ENCODE measurements at regions not wholly inside any gene's neighbourhood (a gene's known extent, or its start where the extent isn't known, plus 50 kb on each side); places are given as distances from the start of the nearest gene placed in this dataset.

DNA sequence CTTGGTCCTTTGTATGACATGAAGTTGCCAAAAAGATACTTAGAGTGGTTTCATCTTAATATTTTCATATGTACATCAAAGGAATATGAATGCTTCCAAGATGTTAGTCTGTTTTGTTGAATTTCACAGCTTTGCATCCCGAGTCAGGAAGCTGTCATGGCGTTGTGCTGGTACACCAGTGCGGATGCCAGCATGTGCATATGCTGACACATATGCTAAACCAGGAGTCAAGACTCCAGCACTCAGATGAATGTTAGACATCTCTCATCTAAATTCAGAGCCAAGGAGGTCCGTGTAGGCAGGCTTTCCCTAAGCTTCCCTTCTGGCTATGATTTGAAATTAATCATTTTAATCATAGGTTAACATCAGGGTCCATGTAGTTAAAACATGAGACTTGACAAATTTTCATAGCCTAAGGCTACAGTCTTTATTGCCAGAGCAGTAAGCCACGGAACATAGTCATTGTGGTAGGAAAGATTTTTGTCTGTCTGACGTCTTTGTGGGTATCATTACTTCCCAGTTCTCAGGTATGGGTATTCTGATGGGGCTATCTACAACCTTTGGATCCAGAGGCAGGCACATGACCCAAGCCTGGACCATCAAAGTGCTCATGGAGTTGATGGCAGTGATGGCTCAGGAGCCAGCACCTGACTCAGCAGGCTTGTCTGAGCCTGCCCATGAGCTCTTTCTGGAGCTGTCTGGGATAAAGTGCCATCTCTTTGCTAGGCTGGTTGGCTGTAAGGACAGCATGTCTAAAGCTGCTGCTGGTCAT is 246.1 kb downstream of the KCNRG start:
- H3K9me3 Mint-ChIP-seq, result no peaks in the 10 kb centered on the region
- peaks cover 15% of the 10 kb centered on the region for H3K27me3 Mint-ChIP-seq
- H3K4me3 Mint-ChIP-seq, result no peak overlapping the region
- intact Hi-C loops (cut with micrococcal nuclease), result no loop called here
- ChIA-PET POLR2A (interaction anchor here (1.0 kb wide), 1 partner anchor 27 kb away, joined by 3 read pairs; no protein-coding TSS in a partner anchor), CTCF (interaction anchor here (0.7 kb wide), 1 partner anchor 176 kb away, joined by 3 read pairs; no protein-coding TSS in a partner anchor)
- H3K36me3 Mint-ChIP-seq, result no peaks in the 10 kb centered on the region
- H3K4me1 Mint-ChIP-seq (ENCODE audit: low read depth), result peaks cover 27% of the 10 kb centered on the region
- no peak for DNase-seq
- H3K27ac Mint-ChIP-seq, result no peak overlapping the region

DNA sequence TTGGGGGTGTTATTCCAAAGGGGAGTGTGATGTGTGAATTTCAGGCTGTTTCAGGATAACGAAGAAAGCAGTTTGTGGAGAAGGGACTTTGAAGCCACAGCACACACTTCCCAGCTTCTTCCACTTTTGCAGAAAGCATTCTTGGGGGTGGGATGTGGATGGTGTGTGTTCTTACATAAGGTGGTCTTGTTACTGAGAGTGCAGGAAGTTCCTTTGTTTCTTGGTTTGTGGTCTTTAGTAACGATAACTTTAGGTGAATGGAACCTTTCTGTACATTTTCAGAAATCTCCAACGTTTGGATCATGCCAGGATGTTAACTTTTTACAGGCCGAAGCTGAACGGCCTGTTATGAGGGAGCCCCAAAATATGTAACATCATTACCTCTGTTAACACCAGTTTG is 251.8 kb downstream of the KCNRG start:
- Mint-ChIP-seq H3K4me1 (ENCODE audit: low read depth) (no peaks in the 10 kb centered on the region), H3K27ac (no peak overlapping the region), H3K27me3 (peaks cover 6% of the 10 kb centered on the region), H3K9me3 (no peaks in the 10 kb centered on the region), H3K36me3 (no peaks in the 10 kb centered on the region), H3K4me3 (no peak overlapping the region)
- ChIA-PET POLR2A (no interaction called here), CTCF (no interaction called here)
- DNase-seq, result no peak
- intact Hi-C loops (cut with micrococcal nuclease), result no loop called here

DNA sequence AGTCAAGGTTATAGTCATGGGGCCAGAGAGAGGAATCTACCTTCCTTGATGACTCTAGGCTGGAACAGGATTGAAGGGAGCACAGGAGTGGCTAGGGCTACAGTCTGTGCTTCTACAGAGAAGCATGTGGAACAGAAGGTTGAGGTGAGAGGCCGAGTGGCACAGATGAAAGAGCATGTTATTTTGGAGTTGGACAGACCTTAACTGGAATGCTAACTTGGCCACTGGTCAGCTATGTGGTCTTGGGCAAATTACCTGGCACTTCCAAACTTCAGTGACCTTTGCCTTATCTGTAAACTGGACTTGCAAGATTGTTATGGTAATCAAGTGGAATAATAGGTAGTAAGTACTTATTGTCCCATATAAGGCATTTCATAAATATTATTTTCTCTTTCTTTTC is 252.7 kb downstream of the KCNRG start:
- ChIA-PET CTCF (no interaction called here), POLR2A (no interaction called here)
- peaks cover 10% of the 10 kb centered on the region for H3K27me3 Mint-ChIP-seq
- no peak overlapping the region for H3K27ac Mint-ChIP-seq
- no peak overlapping the region for H3K4me3 Mint-ChIP-seq
- H3K36me3 Mint-ChIP-seq, result no peaks in the 10 kb centered on the region
- no peaks in the 10 kb centered on the region for H3K9me3 Mint-ChIP-seq
- intact Hi-C loops (cut with micrococcal nuclease), result no loop called here
- no peaks in the 10 kb centered on the region for H3K4me1 Mint-ChIP-seq (ENCODE audit: low read depth)
- no peak for DNase-seq

DNA sequence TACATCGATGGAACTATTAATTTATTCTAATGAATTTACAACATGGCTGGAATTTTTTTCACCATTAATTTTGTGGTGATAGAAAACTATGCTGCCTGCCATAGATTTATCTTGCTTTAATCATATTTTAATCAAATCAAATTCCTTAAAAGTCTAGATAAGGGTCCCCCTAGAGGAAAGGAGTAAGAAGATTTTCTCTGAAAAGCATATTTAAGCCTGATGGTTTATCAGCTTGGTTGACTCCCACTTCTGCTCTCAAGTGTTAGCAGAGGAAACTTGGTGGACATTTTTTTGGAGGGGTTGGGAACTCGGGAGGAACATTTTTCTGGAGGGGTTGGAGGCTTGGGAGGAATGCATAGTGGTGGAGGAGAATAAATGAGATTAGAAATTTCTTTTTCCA is 253.3 kb downstream of the KCNRG start:
- DNase-seq, result no peak
- intact Hi-C loops (cut with micrococcal nuclease), result no loop called here
- Mint-ChIP-seq H3K27me3 (peaks cover 10% of the 10 kb centered on the region), H3K4me1 (ENCODE audit: low read depth) (no peaks in the 10 kb centered on the region), H3K4me3 (no peak overlapping the region), H3K9me3 (no peaks in the 10 kb centered on the region), H3K27ac (no peak overlapping the region), H3K36me3 (no peaks in the 10 kb centered on the region)
- CTCF ChIA-PET, result no interaction called here
- POLR2A ChIA-PET, result no interaction called here

DNA sequence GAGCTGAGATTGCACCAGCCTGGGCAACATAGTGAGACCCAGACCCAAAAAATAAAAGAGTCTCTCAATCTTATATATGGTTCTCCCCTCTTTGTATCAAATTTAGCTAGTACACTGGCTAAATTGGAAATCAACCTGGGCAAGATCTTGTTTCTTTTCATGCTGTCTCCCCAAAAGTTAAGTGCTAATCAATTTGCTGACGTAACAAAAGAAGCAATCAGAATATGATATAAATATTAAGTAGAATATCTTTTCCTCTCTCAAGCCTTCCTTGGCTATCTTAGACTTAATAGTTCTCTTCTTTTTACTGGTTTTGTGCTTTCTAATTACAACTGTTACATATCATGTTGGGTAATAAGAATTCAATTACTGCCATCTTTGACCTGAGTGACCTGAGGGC is 258.9 kb downstream of the KCNRG start:
- CTCF ChIA-PET, result interaction anchor here (0.9 to 1.3 kb wide), 2 partner anchors 16 to 330 kb away, joined by 3 read pairs; no protein-coding TSS in a partner anchor
- intact Hi-C loops (cut with micrococcal nuclease), result no loop called here

DNA sequence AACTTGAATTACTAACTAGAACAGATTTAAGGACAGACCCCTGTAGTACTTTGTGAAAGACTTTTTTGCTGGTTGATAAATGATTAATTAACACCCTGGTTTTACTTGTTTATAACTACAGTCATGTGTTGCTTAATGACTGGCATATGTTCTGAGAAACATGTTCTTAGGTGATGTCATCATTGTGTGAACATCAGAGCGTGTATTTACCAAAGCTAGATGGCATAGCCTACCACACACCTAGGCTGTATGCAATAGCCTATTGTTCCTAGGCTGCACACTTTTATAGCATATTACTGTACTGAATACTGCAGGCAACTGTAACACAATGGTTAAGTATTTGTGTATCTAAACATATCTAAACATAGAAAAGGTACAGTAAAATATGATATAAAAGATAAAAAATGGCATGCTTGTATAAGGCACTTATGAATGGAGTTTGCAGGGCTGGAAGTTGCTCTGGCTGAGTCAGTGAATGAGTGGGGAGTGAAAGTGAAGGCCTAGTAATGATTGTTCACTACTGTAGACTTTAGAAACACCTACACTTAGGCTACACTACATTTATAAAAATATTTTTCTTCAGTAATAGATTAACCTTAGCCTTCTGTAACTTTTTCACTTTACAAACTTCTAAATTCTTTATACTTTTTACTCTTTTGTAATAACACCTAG is 260.3 kb downstream of the KCNRG start:
- no peaks in the 10 kb centered on the region for H3K4me1 Mint-ChIP-seq (ENCODE audit: low read depth)
- ChIA-PET CTCF (interaction anchor here (1.2 kb wide), 1 partner anchor 299 kb away, joined by 4 read pairs; no protein-coding TSS in a partner anchor), POLR2A (no interaction called here)
- peak; percentile 18 for DNase-seq
- peaks cover 11% of the 10 kb centered on the region for H3K27me3 Mint-ChIP-seq
- intact Hi-C loops (cut with micrococcal nuclease), result no loop called here
- H3K9me3 Mint-ChIP-seq, result peaks cover 9% of the 10 kb centered on the region
- no peak overlapping the region for H3K4me3 Mint-ChIP-seq
- no peaks in the 10 kb centered on the region for H3K36me3 Mint-ChIP-seq
- no peak overlapping the region for H3K27ac Mint-ChIP-seq

More for the DNA sequence above, 258.9 kb downstream of the KCNRG start:
- no peak overlapping the region for H3K4me3 Mint-ChIP-seq
- H3K9me3 Mint-ChIP-seq, result peaks cover 9% of the 10 kb centered on the region
- no peaks in the 10 kb centered on the region for H3K4me1 Mint-ChIP-seq (ENCODE audit: low read depth)
- DNase-seq, result no peak
- POLR2A ChIA-PET, result no interaction called here
- H3K27ac Mint-ChIP-seq, result no peak overlapping the region
- H3K36me3 Mint-ChIP-seq, result no peaks in the 10 kb centered on the region
- peaks cover 13% of the 10 kb centered on the region for H3K27me3 Mint-ChIP-seq

DNA sequence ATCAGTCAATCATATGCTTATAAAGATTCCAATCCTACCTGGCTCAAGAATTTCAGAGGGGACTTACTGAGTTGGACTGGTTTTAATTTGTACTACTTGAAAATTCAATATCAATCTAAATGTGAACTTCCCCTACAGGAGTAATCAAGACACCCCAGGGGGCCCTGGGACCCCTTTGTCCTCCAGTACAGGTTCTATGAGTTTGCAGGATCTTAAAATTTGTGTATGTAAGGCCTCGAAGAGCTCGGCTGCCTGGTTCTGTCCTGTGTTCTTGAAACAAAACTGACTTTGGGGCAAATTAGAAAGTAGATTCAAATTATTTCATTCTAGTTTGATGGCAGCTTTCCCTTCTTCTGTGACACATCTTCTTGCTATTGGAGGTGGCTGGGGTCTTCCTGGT is 261.3 kb downstream of the KCNRG start:
- POLR2A ChIA-PET, result no interaction called here
- intact Hi-C loops (cut with micrococcal nuclease), result no loop called here
- no peaks in the 10 kb centered on the region for H3K36me3 Mint-ChIP-seq
- no peak overlapping the region for H3K4me3 Mint-ChIP-seq
- peaks cover 9% of the 10 kb centered on the region for H3K27me3 Mint-ChIP-seq
- H3K9me3 Mint-ChIP-seq, result peaks cover 9% of the 10 kb centered on the region
- H3K27ac Mint-ChIP-seq, result no peak overlapping the region
- CTCF ChIA-PET, result interaction anchor here (1.2 kb wide), 1 partner anchor 300 kb away, joined by 4 read pairs; no protein-coding TSS in a partner anchor
- DNase-seq, result no peak
- H3K4me1 Mint-ChIP-seq (ENCODE audit: low read depth), result no peaks in the 10 kb centered on the region

DNA sequence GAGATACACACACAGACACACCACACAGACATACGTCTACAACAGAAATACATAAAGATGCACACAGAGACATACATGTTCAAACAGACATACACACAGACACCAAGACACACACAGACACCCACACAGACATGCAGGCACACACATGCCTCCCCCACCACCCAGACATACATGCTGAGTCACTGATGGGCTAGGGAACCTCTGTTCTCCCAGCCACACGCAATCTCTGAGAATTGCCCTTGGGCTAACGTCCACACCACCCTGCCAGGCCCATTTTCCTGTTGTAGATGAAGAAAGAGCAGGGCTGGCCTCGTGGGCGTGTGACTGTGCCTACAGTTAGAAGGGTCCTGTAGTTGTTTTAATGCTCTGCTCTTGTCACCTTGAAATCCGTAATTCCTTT is 261.9 kb downstream of the KCNRG start:
- CTCF ChIA-PET, result no interaction called here
- Mint-ChIP-seq H3K27ac (no peak overlapping the region), H3K4me3 (no peak overlapping the region), H3K9me3 (peaks cover 12% of the 10 kb centered on the region), H3K36me3 (no peaks in the 10 kb centered on the region), H3K27me3 (peaks cover 8% of the 10 kb centered on the region), H3K4me1 (ENCODE audit: low read depth) (no peaks in the 10 kb centered on the region)
- POLR2A ChIA-PET, result no interaction called here
- DNase-seq, result no peak
- intact Hi-C loops (cut with micrococcal nuclease), result no loop called here

DNA sequence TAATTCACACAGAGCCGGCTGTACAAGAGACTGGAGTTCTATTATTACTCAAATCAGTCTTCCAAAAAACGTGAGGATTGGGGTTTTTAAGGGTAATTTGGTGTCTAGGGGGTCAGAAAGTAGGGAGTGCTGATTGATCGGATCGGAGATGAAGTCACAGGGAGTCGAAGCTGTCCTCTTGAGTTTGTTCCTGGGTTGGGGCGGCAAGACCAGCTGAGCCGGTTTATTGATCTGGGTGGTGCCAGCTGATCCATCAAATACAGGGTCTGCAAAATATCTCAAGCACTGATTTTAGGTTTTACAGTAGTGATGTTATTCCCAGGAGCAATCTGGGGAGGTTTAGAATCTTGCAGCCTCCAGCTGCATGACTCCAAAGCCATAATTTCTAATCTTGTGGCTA is 262.7 kb downstream of the KCNRG start:
- POLR2A ChIA-PET, result no interaction called here
- Mint-ChIP-seq H3K36me3 (peaks cover 2% of the 10 kb centered on the region), H3K9me3 (peaks cover 12% of the 10 kb centered on the region), H3K4me3 (no peak overlapping the region), H3K4me1 (ENCODE audit: low read depth) (no peaks in the 10 kb centered on the region), H3K27ac (no peak overlapping the region), H3K27me3 (peaks cover 4% of the 10 kb centered on the region)
- DNase-seq, result no peak
- CTCF ChIA-PET, result no interaction called here
- intact Hi-C loops (cut with micrococcal nuclease), result no loop called here

DNA sequence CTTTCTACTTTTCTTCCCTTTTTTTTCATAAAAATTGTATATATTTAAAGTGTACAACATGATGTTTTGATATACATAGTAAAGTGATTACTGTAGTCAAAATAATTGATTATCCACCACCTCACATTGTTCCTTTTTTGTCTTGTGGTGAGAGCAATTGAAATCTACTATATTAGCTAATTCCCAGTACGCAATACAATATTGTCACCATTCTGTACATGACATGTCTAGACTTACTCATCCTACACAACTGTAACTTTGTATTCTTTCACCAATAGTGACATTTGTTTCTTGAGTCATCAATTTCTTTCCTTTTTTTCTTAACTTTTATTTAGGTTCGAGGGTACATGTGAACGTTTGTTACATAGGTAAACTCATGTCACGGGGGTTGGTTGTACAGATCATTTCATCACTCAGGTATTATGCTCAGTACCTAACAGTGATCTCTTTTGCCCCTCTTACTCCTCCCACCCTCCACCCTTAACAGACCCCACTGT is 265.2 kb downstream of the KCNRG start:
- H3K9me3 Mint-ChIP-seq, result peaks cover 12% of the 10 kb centered on the region
- intact Hi-C loops (cut with micrococcal nuclease), result no loop called here
- CTCF ChIA-PET, result interaction anchor here (0.6 kb wide), 1 partner anchor 770 kb away, joined by 3 read pairs; no protein-coding TSS in a partner anchor
- H3K27me3 Mint-ChIP-seq, result peaks cover 4% of the 10 kb centered on the region
- POLR2A ChIA-PET, result no interaction called here
- H3K4me1 Mint-ChIP-seq (ENCODE audit: low read depth), result peaks cover 12% of the 10 kb centered on the region
- DNase-seq, result no peak
- no peak overlapping the region for H3K27ac Mint-ChIP-seq
- H3K36me3 Mint-ChIP-seq, result peaks cover 2% of the 10 kb centered on the region
- no peak overlapping the region for H3K4me3 Mint-ChIP-seq

DNA sequence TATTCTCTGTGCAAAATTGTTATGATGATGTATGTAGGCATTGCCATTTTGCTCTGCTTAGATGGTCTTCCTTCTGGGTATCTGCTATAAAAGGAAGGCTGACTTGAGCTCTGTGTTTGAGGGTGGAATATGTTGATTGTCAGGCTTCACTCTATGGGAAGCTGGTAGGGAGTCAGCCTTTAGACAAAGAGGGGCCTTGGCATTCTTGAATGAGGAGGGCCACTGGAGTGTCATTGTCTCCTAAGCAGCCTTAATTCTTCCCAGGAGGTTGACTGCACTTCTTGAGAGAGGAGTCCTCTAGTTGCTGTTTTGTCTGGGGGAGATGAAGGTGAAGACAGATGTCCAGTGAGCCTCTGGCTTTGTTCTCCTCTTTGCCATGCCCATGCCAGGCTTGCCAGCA is 266.8 kb downstream of the KCNRG start:
- Mint-ChIP-seq H3K27me3 (peaks cover 2% of the 10 kb centered on the region), H3K27ac (no peak overlapping the region), H3K36me3 (peaks cover 2% of the 10 kb centered on the region), H3K4me1 (ENCODE audit: low read depth) (peaks cover 12% of the 10 kb centered on the region), H3K4me3 (no peak overlapping the region), H3K9me3 (peaks cover 12% of the 10 kb centered on the region)
- POLR2A ChIA-PET, result no interaction called here
- intact Hi-C loops (cut with micrococcal nuclease), result no loop called here
- no peak for DNase-seq
- CTCF ChIA-PET, result no interaction called here

DNA sequence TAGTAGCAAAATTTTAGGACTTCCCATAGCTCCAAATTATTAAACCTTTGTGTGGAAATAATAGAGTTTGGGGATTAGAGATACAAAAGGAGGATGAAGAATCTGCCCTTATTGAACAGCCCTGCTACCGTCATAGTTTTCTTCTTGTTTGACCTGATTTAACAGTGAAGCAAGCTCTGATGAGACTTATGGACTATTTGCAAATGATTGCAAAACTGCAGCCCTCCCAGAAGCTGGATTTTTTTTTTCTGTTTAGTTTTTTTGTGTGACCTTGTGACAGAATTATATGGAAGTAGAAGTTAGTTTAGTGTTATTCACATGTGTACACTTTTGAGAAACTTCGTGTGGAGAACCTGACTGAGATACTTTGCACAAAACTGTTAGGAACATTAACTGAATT is 267.8 kb downstream of the KCNRG start:
- H3K4me1 Mint-ChIP-seq (ENCODE audit: low read depth), result peaks cover 12% of the 10 kb centered on the region
- no peak overlapping the region for H3K4me3 Mint-ChIP-seq
- no peak overlapping the region for H3K27ac Mint-ChIP-seq
- ChIA-PET CTCF (no interaction called here), POLR2A (no interaction called here)
- intact Hi-C loops (cut with micrococcal nuclease), result no loop called here
- H3K36me3 Mint-ChIP-seq, result peaks cover 2% of the 10 kb centered on the region
- peaks cover 5% of the 10 kb centered on the region for H3K9me3 Mint-ChIP-seq
- peaks cover under 1% of the 10 kb centered on the region for H3K27me3 Mint-ChIP-seq
- DNase-seq, result no peak

DNA sequence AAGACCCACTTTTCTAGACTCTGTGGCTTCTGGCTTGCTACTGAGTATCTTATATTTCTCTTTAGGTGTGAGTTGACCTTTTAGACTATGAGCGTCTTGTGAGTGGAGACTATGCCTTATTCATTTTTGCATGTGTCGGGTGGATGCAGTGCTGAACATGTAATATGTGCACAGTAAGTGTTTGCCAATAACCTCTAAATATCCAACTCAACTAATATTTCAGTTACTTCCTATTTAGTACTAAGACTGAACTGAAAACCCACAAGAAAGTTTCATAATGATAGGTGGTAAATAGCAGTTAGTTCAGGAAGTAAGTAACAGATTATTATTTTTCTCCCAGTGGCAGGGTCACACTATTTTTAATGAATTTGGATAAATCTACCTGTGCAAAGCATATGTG is 269.3 kb downstream of the KCNRG start:
- Mint-ChIP-seq H3K4me3 (no peak overlapping the region), H3K27me3 (no peaks in the 10 kb centered on the region), H3K9me3 (peaks cover 3% of the 10 kb centered on the region), H3K36me3 (peaks cover 2% of the 10 kb centered on the region), H3K4me1 (ENCODE audit: low read depth) (peaks cover 12% of the 10 kb centered on the region), H3K27ac (no peak overlapping the region)
- no peak for DNase-seq
- ChIA-PET CTCF (no interaction called here), POLR2A (no interaction called here)
- intact Hi-C loops (cut with micrococcal nuclease), result no loop called here

All from activated CD4-positive, alpha-beta memory T cell treated with anti-CD3 and anti-CD28 coated beads for 36 hours (primary cell).